ENCODE measurements at regions not wholly inside any gene's neighbourhood (a gene's known extent, or its start where the extent isn't known, plus 50 kb on each side); places are given as distances from the start of the nearest gene placed in this dataset.

- no peak overlapping the region for H3K14ac ChIP-seq (ENCODE audit: insufficient read length)
- no peak overlapping the region for H2AFZ ChIP-seq (ENCODE audit: low read length)
- H3K4me1 ChIP-seq (replicated peaks in 1 of 4; ENCODE audit: control insufficient read depth in 3 of 4, insufficient read depth in 4 of 4, low read length in 3 of 4), result no peaks in the 10 kb centered on the region; a peak in 1 of 7 replicates
- no peak overlapping the region for H3K23ac ChIP-seq (ENCODE audit: insufficient read length)
- H3K23me2 ChIP-seq (ENCODE audit: low read depth, low read length), result no peaks in the 10 kb centered on the region
- no peaks in the 10 kb centered on the region for H3K36me3 ChIP-seq (ENCODE audit: control insufficient read depth in 2 of 4, insufficient read depth in 4 of 4, low read length in 3 of 4)
- 97% methylated on average over 1 of the region's 1 CpG; no CpG with 5 or more reads in 1 of the 2 experiments for WGBS, 2 experiments (ENCODE audit: extremely low coverage in 1 of 2, insufficient coverage in 1 of 2, insufficient read length in 1 of 2, insufficient replicate concordance in 2 of 2, low coverage in 1 of 2, low lambda C conversion rate in 2 of 2, missing lambda C conversion rate in 1 of 2)
- no peak overlapping the region for H3K4me2 ChIP-seq (ENCODE audit: insufficient read depth in 1 of 2, low read depth in 2 of 2, low read length in 2 of 2)
- no peaks in the 10 kb centered on the region for H3K79me2 ChIP-seq (ENCODE audit: control insufficient read depth in 1 of 2, insufficient read depth in 2 of 2, low read length in 2 of 2)
- no peak overlapping the region for H4K8ac ChIP-seq (ENCODE audit: extremely low read depth, insufficient read depth, low read length)
- H3K56ac ChIP-seq (replicated peaks; ENCODE audit: insufficient read length, low read depth, low read length), result no peak overlapping the region
- no peak overlapping the region for H3K4me3 ChIP-seq (ENCODE audit: extremely low read depth in 1 of 4, insufficient read depth in 2 of 4, low read depth in 3 of 4, low read length in 4 of 4)
- CTCF ChIA-PET (ENCODE audit: partially characterized antibody), result no interaction called here
- H3K79me1 ChIP-seq (ENCODE audit: low read depth, low read length), result no peaks in the 10 kb centered on the region
- no peaks in the 10 kb centered on the region for H3K27me3 ChIP-seq (replicated peaks in 1 of 4; ENCODE audit: control insufficient read depth in 3 of 4, extremely low read depth in 1 of 4, insufficient read depth in 3 of 4, low read length in 3 of 4)
- H3K18ac ChIP-seq (ENCODE audit: extremely low read depth, low read length), result no peak overlapping the region
- no peak overlapping the region for H4K5ac ChIP-seq (ENCODE audit: insufficient read length, low read depth, low read length)
- FAIRE-seq (no peak), DNase-seq (ENCODE audit: low read depth in 1 of 2, low spot score in 2 of 2) (no peak)
- H2BK12ac ChIP-seq (ENCODE audit: low read depth, low read length), result no peak overlapping the region
- H3K4ac ChIP-seq (replicated peaks; ENCODE audit: insufficient read length, low read depth, low read length), result no peak overlapping the region
- no peak overlapping the region for H2BK20ac ChIP-seq (ENCODE audit: low read length)
- no peak overlapping the region for H3K27ac ChIP-seq (ENCODE audit: low read depth, low read length)
- H3K9me3 ChIP-seq (ENCODE audit: insufficient read depth in 2 of 2, low read depth in 1 of 2, low read length in 1 of 2), result no peaks in the 10 kb centered on the region
- no peak overlapping the region for H2AK5ac ChIP-seq (ENCODE audit: low read depth, low read length)
- no peak overlapping the region for H3K9ac ChIP-seq (replicated peaks in 1 of 4; ENCODE audit: extremely low read depth in 1 of 4, low read depth in 3 of 4, low read length in 3 of 4)
- no peak overlapping the region for H2BK5ac ChIP-seq (ENCODE audit: low read depth, low read length)
- no peak overlapping the region for H2BK120ac ChIP-seq (replicated peaks; ENCODE audit: low read depth, low read length)
- POLR2A ChIA-PET (ENCODE audit: partially characterized antibody), result no interaction called here
- H4K91ac ChIP-seq (replicated peaks; ENCODE audit: insufficient read length, low read length), result no peak overlapping the region
- H2BK15ac ChIP-seq (ENCODE audit: low read length), result no peak overlapping the region
- H4K20me1 ChIP-seq (replicated peaks in 1 of 2; ENCODE audit: control insufficient read depth in 1 of 2, insufficient read depth in 2 of 2, low read length in 2 of 2), result no peaks in the 10 kb centered on the region
- TF ChIP-seq GABPA (IDR thresholded peaks at IDR 0.05; ENCODE audit: borderline replicate concordance, insufficient read depth, low read length), result no peak
- TF ChIP-seq KDM5A (IDR thresholded peaks at IDR 0.05; ENCODE audit: low read length), result no peak
- TF ChIP-seq ZNF274 (IDR thresholded peaks at IDR 0.05; ENCODE audit: borderline replicate concordance, extremely low read depth, low read length), result no peak
- TF ChIP-seq BRCA1 (IDR thresholded peaks at IDR 0.05; ENCODE audit: low read depth, low read length), result no peak
- TF ChIP-seq CREB1 (IDR thresholded peaks at IDR 0.05), result no peak
- no peak for TF ChIP-seq TAF1 (IDR thresholded peaks at IDR 0.05; ENCODE audit: low read depth, low read length)
- TF ChIP-seq EGR1 (IDR thresholded peaks at IDR 0.05; ENCODE audit: borderline replicate concordance, low read depth, low read length), result no peak
- TF ChIP-seq ASH2L (IDR thresholded peaks at IDR 0.05; ENCODE audit: low read length), result no peak
- TF ChIP-seq CTCF (IDR thresholded peaks at IDR 0.05; ENCODE audit: control extremely low read depth in 1 of 3, insufficient read depth in 1 of 3, low read depth in 1 of 3, low read length in 3 of 3), result no peak
- TF ChIP-seq CHD1 (IDR thresholded peaks at IDR 0.05; ENCODE audit: low read depth, low read length), result no peak
- TF ChIP-seq RFX5 (IDR thresholded peaks at IDR 0.05; ENCODE audit: borderline replicate concordance, low read depth, low read length), result no peak
- no peak for TF ChIP-seq CTBP2 (IDR thresholded peaks at IDR 0.05; ENCODE audit: borderline replicate concordance, insufficient read depth, insufficient read length, low read length)
- TF ChIP-seq RBBP5 (IDR thresholded peaks at IDR 0.05; ENCODE audit: borderline replicate concordance, low read depth, low read length), result no peak
- TF ChIP-seq MAFK (IDR thresholded peaks at IDR 0.05; ENCODE audit: low read depth, low read length), result no peak
Observed at GRCh38 chr6:103101267-103101666, 1707.8 kb downstream of the GRIK2 start.

All from H1 (cell line).